GM12878 (cell line): ENCODE measurements at regions not wholly inside any gene's neighbourhood (a gene's known extent, or its start where the extent isn't known, plus 50 kb on each side); places are given as distances from the start of the nearest gene placed in this dataset.

ENCODE experiments used
- ATAC-seq: fragments of 200-7000 bp; cut with Tn5 transposase; 3 replicates; pipeline ENCODE4 v1.9.1; 2020; ENCODE audit warnings: mild to moderate bottlenecking, moderate library complexity
- BruUV-seq: library from RNA; stranded (reverse); fragments of 400-500 nt; replicated peaks from 2 replicates; lab custom pipeline; 2021; lab: Mats Ljungman, UMichigan
- CTCF ChIA-PET: fragments of 300-600 bp; sonication (Branson Sonifier 250); formaldehyde crosslinking; extraction: SDS; loops from one replicate; lab custom pipeline; 2021; ENCODE audit warnings: inconsistent platforms; lab: Yijun Ruan, JAX
- POLR2A ChIA-PET: fragments of 350-600 bp; formaldehyde crosslinking; extraction: SDS; loops from one replicate; lab custom pipeline; 2021; ENCODE audit warnings: inconsistent platforms; lab: Charles Lee
- RAD21 ChIA-PET: fragments of 300-600 bp; sonication (Branson Sonifier 250); formaldehyde crosslinking; loops from one replicate; lab custom pipeline; 2023; ENCODE audit warnings: antibody characterized with exemption; ENCODE audit not compliant: unreplicated experiment; lab: Charles Lee
- SMC1A ChIA-PET: fragments of 300-600 bp; sonication (Branson Sonifier 250); formaldehyde crosslinking; loops from one replicate; lab custom pipeline; 2023; ENCODE audit not compliant: unreplicated experiment, uncharacterized antibody; lab: Charles Lee
- DNase-seq: peaks from one replicate; pipeline ENCODE4 v3.0.0-alpha.2; 2011; ENCODE audit warnings: low read depth, low spot score
- FAIRE-seq: peaks from 3 replicates; lab custom pipeline; 2011; peaks lifted over from hg19 to GRCh38; lab: Jason Lieb, UNC
- H2AFZ ChIP-seq: 2 replicates; pipeline ENCODE4 v1.6.0; 2011; ENCODE audit warnings: low read depth, low read length, control low read depth; ENCODE audit not compliant: control insufficient read depth
- H3K27ac ChIP-seq: 2 replicates; pipeline ENCODE4 v1.5.1; 2011; ENCODE audit warnings: control low read depth; ENCODE audit not compliant: control insufficient read depth, insufficient read depth
- H3K27me3 ChIP-seq, 2 experiments: replicated peaks in 1 of 2; 2 replicates each; pipeline versions ENCODE4 v1.6.0 to v1.6.1; 2011; ENCODE audit warnings: low read length in 1 of 2; ENCODE audit not compliant: control insufficient read depth in 2 of 2, insufficient read depth in 2 of 2
- H3K36me3 ChIP-seq, 2 experiments: 2 replicates each; pipeline ENCODE4 v1.5.1; 2011; ENCODE audit warnings: low read length in 1 of 2; ENCODE audit not compliant: control insufficient read depth in 2 of 2, insufficient read depth in 2 of 2
- H3K4me1 ChIP-seq: 2 replicates; pipeline ENCODE4 v1.6.1; 2011; ENCODE audit warnings: mild to moderate bottlenecking, low read length, moderate library complexity, mixed read lengths; ENCODE audit not compliant: control insufficient read depth, insufficient read depth
- H3K4me2 ChIP-seq: 2 replicates; pipeline ENCODE4 v1.6.0; 2011; ENCODE audit warnings: control low read depth; ENCODE audit not compliant: control insufficient read depth, insufficient read depth
- H3K4me3 ChIP-seq: fragments of 200-600 bp; sonication (generic); 2 replicates; pipeline ENCODE4 v1.5.1; 2016
- H3K79me2 ChIP-seq: 2 replicates; pipeline ENCODE4 v1.6.0; 2011; ENCODE audit warnings: low read length; ENCODE audit not compliant: control insufficient read depth, insufficient read depth
- H3K9ac ChIP-seq: 2 replicates; pipeline ENCODE4 v1.8.0; 2011; ENCODE audit warnings: low read length, control low read depth, mixed read lengths; ENCODE audit not compliant: control insufficient read depth, insufficient read depth
- H3K9me3 ChIP-seq: replicated peaks from 3 replicates; pipeline ENCODE4 v1.5.1; 2011; ENCODE audit warnings: mild to moderate bottlenecking, low read length; ENCODE audit not compliant: control insufficient read depth, insufficient read depth
- H4K20me1 ChIP-seq: 2 replicates; pipeline ENCODE4 v1.6.0; 2011; ENCODE audit not compliant: control insufficient read depth, insufficient read depth
- BMI1 ChIP-seq: fragments of 450-650 bp; IDR thresholded peaks from 2 replicates; pipeline ENCODE4 v1.6.1; 2016; ENCODE audit warnings: mild to moderate bottlenecking, moderate library complexity, borderline replicate concordance
- CHD4 ChIP-seq: fragments of 200-600 bp; sonication (generic); IDR thresholded peaks from 2 replicates; pipeline ENCODE4 v1.6.1; 2016; ENCODE audit warnings: mild to moderate bottlenecking
- IKZF2 ChIP-seq, 2 experiments: fragments of 450-650 bp; IDR thresholded peaks; 2 replicates each; pipeline ENCODE4 v1.6.1; 2017; ENCODE audit warnings: mild to moderate bottlenecking in 2 of 2, moderate library complexity in 2 of 2
- MLLT1 ChIP-seq: fragments of 450-650 bp; IDR thresholded peaks from 2 replicates; pipeline ENCODE4 v1.6.1; 2016; ENCODE audit warnings: mild to moderate bottlenecking
- ZNF384 ChIP-seq: IDR thresholded peaks from 2 replicates; pipeline ENCODE4 v1.6.1; 2012; ENCODE audit warnings: low read depth, mild to moderate bottlenecking, low read length, improper control_type of control experiment, borderline replicate concordance
- ZNF687 ChIP-seq: fragments of 450-650 bp; IDR thresholded peaks from 2 replicates; pipeline ENCODE4 v1.6.1; 2017; ENCODE audit warnings: mild to moderate bottlenecking, moderate library complexity
- WGBS: methylation state at CpG from one replicate; pipeline ENCODE4 v1.1.6; 2016; ENCODE audit warnings: low lambda C conversion rate; ENCODE audit not compliant: insufficient replicate concordance, insufficient coverage; ENCODE audit errors: missing lambda C conversion rate; 5-methylcytosine and 5-hydroxymethylcytosine counted together
- in situ Hi-C: fragments of 300-500 bp; cut with MboI; formaldehyde crosslinking; loops from 9 replicates; pipeline ENCODE4 v1.14.3; 2018; ENCODE audit warnings: mixed read lengths
- intact Hi-C: fragments of 100-400 bp; cut with micrococcal nuclease; formaldehyde crosslinking; loops from one replicate; pipeline ENCODE4 v1.14.2; 2022; ENCODE audit not compliant: unreplicated experiment
- TF ChIP-seq, protein P1 (sequence below): fragments of 450-650 bp; IDR thresholded peaks from 2 replicates; pipeline ENCODE4 v1.6.1; 2017; ENCODE audit warnings: antibody characterized with exemption, mild to moderate bottlenecking, moderate library complexity
- TF ChIP-seq, protein P2 (sequence below): fragments of 150-350 bp; IDR thresholded peaks from 2 replicates; pipeline ENCODE4 v1.6.1; 2014; ENCODE audit warnings: mild to moderate bottlenecking, low read depth, low read length

GRCh38 chr11:71180694-71181470 is 71.5 kb downstream of the SHANK2 start:
- ChIA-PET RAD21 (no interaction called here), SMC1A (interaction anchor here (0.5 kb wide), 1 partner anchor 55 kb away, joined by 3 read pairs; no protein-coding TSS in a partner anchor), POLR2A (no interaction called here), CTCF (no interaction called here)
- no peak overlapping the region for H3K4me3 ChIP-seq
- no peaks in the 10 kb centered on the region for H4K20me1 ChIP-seq
- H3K4me1 ChIP-seq, result no peaks in the 10 kb centered on the region
- ATAC-seq, result no peak
- no peak overlapping the region for H3K9ac ChIP-seq
- H3K79me2 ChIP-seq, result no peaks in the 10 kb centered on the region
- FAIRE-seq, result no peak
- H3K9me3 ChIP-seq, result no peaks in the 10 kb centered on the region; the same call in 2 of the 3 replicates
- intact Hi-C loops (no loop called here), in situ Hi-C loops (no loop called here)
- H3K27ac ChIP-seq, result no peak overlapping the region
- 22% methylated on average over 15 of the region's 15 CpGs for WGBS
- no peak for DNase-seq
- H3K36me3 ChIP-seq, result no peaks in the 10 kb centered on the region
- TF ChIP-seq BMI1 (no peak), ZNF384 (no peak), CHD4 (no peak), ZNF687 (no peak), MLLT1 (no peak), IKZF2 (IDR thresholded peaks at IDR 0.05) (no peak)
- TF ChIP-seq, protein P1, sequence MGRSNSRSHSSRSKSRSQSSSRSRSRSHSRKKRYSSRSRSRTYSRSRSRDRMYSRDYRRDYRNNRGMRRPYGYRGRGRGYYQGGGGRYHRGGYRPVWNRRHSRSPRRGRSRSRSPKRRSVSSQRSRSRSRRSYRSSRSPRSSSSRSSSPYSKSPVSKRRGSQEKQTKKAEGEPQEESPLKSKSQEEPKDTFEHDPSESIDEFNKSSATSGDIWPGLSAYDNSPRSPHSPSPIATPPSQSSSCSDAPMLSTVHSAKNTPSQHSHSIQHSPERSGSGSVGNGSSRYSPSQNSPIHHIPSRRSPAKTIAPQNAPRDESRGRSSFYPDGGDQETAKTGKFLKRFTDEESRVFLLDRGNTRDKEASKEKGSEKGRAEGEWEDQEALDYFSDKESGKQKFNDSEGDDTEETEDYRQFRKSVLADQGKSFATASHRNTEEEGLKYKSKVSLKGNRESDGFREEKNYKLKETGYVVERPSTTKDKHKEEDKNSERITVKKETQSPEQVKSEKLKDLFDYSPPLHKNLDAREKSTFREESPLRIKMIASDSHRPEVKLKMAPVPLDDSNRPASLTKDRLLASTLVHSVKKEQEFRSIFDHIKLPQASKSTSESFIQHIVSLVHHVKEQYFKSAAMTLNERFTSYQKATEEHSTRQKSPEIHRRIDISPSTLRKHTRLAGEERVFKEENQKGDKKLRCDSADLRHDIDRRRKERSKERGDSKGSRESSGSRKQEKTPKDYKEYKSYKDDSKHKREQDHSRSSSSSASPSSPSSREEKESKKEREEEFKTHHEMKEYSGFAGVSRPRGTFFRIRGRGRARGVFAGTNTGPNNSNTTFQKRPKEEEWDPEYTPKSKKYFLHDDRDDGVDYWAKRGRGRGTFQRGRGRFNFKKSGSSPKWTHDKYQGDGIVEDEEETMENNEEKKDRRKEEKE, result no peak
- TF ChIP-seq, protein P2, sequence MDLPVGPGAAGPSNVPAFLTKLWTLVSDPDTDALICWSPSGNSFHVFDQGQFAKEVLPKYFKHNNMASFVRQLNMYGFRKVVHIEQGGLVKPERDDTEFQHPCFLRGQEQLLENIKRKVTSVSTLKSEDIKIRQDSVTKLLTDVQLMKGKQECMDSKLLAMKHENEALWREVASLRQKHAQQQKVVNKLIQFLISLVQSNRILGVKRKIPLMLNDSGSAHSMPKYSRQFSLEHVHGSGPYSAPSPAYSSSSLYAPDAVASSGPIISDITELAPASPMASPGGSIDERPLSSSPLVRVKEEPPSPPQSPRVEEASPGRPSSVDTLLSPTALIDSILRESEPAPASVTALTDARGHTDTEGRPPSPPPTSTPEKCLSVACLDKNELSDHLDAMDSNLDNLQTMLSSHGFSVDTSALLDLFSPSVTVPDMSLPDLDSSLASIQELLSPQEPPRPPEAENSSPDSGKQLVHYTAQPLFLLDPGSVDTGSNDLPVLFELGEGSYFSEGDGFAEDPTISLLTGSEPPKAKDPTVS, result no peak
- no peak overlapping the region for H2AFZ ChIP-seq
- no peak overlapping the region for H3K4me2 ChIP-seq
- BruUV-seq, result no TSS peak
- H3K27me3 ChIP-seq, result no peaks in the 10 kb centered on the region
